HG03045 (cell line): ENCODE measurements at regions not wholly inside any gene's neighbourhood (a gene's known extent, or its start where the extent isn't known, plus 50 kb on each side); places are given as distances from the start of the nearest gene placed in this dataset.

Experiments used
- ATAC-seq: cut with Tn5 transposase; IDR thresholded peaks from one replicate; pipeline ENCODE4 v1.9.1; 2021; ENCODE audit warnings: mild to moderate bottlenecking, moderate library complexity; ENCODE audit not compliant: unreplicated experiment

GRCh38 chr15:93296759-93297500 is 207.9 kb upstream of the RGMA start:
- ATAC-seq = no peak

GRCh38 chr15:93294896-93295295 is 205.9 kb upstream of the RGMA start:
- no peak for ATAC-seq

- no peak for ATAC-seq
Observed at GRCh38 chr15:93294066-93294465, 205.1 kb upstream of the RGMA start.

- no peak for ATAC-seq
Observed at GRCh38 chr15:93291380-93291779, 202.4 kb upstream of the RGMA start.

GRCh38 chr15:93290618-93290946 is 201.6 kb upstream of the RGMA start:
- ATAC-seq = no peak

GRCh38 chr15:93289941-93290617 is 201.1 kb upstream of the RGMA start:
- ATAC-seq = no peak

GRCh38 chr15:93288728-93289294 is 199.8 kb upstream of the RGMA start:
- no peak for ATAC-seq

- no peak for ATAC-seq
Observed at GRCh38 chr15:93286446-93286845, 197.4 kb upstream of the RGMA start.

GRCh38 chr15:93283854-93284253 is 194.8 kb upstream of the RGMA start:
- no peak for ATAC-seq

- ATAC-seq = no peak
Observed at GRCh38 chr15:93282808-93283207, 193.8 kb upstream of the RGMA start.

- ATAC-seq = no peak
Observed at GRCh38 chr15:93278783-93279182, 189.8 kb upstream of the RGMA start.

- no peak for ATAC-seq
Observed at GRCh38 chr15:93278006-93278405, 189.0 kb upstream of the RGMA start.

GRCh38 chr15:93274257-93274656 is 185.2 kb upstream of the RGMA start:
- no peak for ATAC-seq

GRCh38 chr15:93271871-93272270 is 182.9 kb upstream of the RGMA start:
- ATAC-seq = no peak

GRCh38 chr15:93270937-93271467 is 182.0 kb upstream of the RGMA start:
- ATAC-seq = no peak

GRCh38 chr15:93268066-93268465 is 179.1 kb upstream of the RGMA start:
- ATAC-seq = no peak

- no peak for ATAC-seq
Observed at GRCh38 chr15:93266291-93266690, 177.3 kb upstream of the RGMA start.

- ATAC-seq = no peak
Observed at GRCh38 chr15:93265111-93265556, 176.1 kb upstream of the RGMA start.

- ATAC-seq = no peak
Observed at GRCh38 chr15:93261845-93262244, 172.8 kb upstream of the RGMA start.

GRCh38 chr15:93257920-93258319 is 168.9 kb upstream of the RGMA start:
- no peak for ATAC-seq

GRCh38 chr15:93253681-93254080 is 164.7 kb upstream of the RGMA start:
- no peak for ATAC-seq

- ATAC-seq = no peak
Observed at GRCh38 chr15:93252780-93253179, 163.8 kb upstream of the RGMA start.
